Karpas-422 (cell line): ENCODE measurements at regions not wholly inside any gene's neighbourhood (a gene's known extent, or its start where the extent isn't known, plus 50 kb on each side); places are given as distances from the start of the nearest gene placed in this dataset.
"Not testable (repeated sequence)": the region's sequence is repeated elsewhere in the genome, so short reads cannot be mapped to it uniquely, and the experiment has no call there.

ENCODE experiments used
- DNase-seq: peaks from one replicate; pipeline ENCODE4 v3.0.0-alpha.2; 2015
- H2AFZ ChIP-seq: fragments of 200-600 bp; sonication (generic); 2 replicates; pipeline ENCODE4 v1.6.1; 2014; ENCODE audit warnings: antibody characterized with exemption, low read length, mixed read lengths
- H3K27ac ChIP-seq: fragments of 200-600 bp; sonication (generic); 2 replicates; pipeline ENCODE4 v1.5.1; 2014; ENCODE audit warnings: mild to moderate bottlenecking, low read length, moderate library complexity
- H3K27me3 ChIP-seq: fragments of 200-600 bp; sonication (generic); 2 replicates; pipeline ENCODE4 v1.6.1; 2014; ENCODE audit warnings: low read length, mixed read lengths
- H3K36me3 ChIP-seq: fragments of 200-600 bp; sonication (generic); 2 replicates; pipeline ENCODE4 v1.6.1; 2014; ENCODE audit warnings: low read length, mixed read lengths; ENCODE audit not compliant: insufficient read depth
- H3K4me1 ChIP-seq: fragments of 200-600 bp; sonication (generic); 2 replicates; pipeline ENCODE4 v1.6.1; 2014; ENCODE audit warnings: mild to moderate bottlenecking, low read length, mixed read lengths
- H3K4me2 ChIP-seq: fragments of 200-600 bp; sonication (generic); 2 replicates; pipeline ENCODE4 v1.6.1; 2014; ENCODE audit warnings: low read length, low read depth, mild to moderate bottlenecking; ENCODE audit not compliant: poor library complexity, severe bottlenecking
- H3K4me3 ChIP-seq: fragments of 200-600 bp; sonication (generic); 2 replicates; pipeline ENCODE4 v1.5.1; 2014; ENCODE audit warnings: mild to moderate bottlenecking, antibody characterized with exemption, low read length, mixed read lengths
- H3K79me2 ChIP-seq: fragments of 200-600 bp; sonication (generic); 2 replicates; pipeline ENCODE4 v1.6.1; 2014; ENCODE audit warnings: mild to moderate bottlenecking, low read length, mixed read lengths
- H3K9ac ChIP-seq: fragments of 200-600 bp; sonication (generic); 2 replicates; pipeline ENCODE4 v1.6.0; 2014; ENCODE audit warnings: low read length
- H3K9me2 ChIP-seq: fragments of 200-600 bp; sonication (generic), shearing (Covaris generic); replicated peaks from 2 replicates; pipeline ENCODE4 v1.6.0; 2014; ENCODE audit warnings: mild to moderate bottlenecking, low read length, moderate library complexity; ENCODE audit not compliant: insufficient read depth
- H3K9me3 ChIP-seq: fragments of 300-700, 200-600 bp; sonication (generic); 2 replicates; pipeline ENCODE4 v1.6.1; 2014; ENCODE audit warnings: low read length, mixed read lengths
- H4K20me1 ChIP-seq: fragments of 200-600 bp; sonication (generic); 2 replicates; pipeline ENCODE4 v1.6.1; 2014; ENCODE audit warnings: mild to moderate bottlenecking, antibody characterized with exemption, low read length, low read depth; ENCODE audit not compliant: insufficient read depth

GRCh38 chr3:161920196-161920595 is 423.6 kb downstream of the OTOL1 start:
- H3K4me3 ChIP-seq = no peak overlapping the region
- no peaks in the 10 kb centered on the region for H3K79me2 ChIP-seq
- H3K9me3 ChIP-seq = peaks cover 14% of the 10 kb centered on the region
- no peak for DNase-seq
- no peak overlapping the region for H3K27ac ChIP-seq
- no peaks in the 10 kb centered on the region for H3K36me3 ChIP-seq
- H3K9ac ChIP-seq = no peak overlapping the region
- H3K9me2 ChIP-seq = no peaks in the 10 kb centered on the region
- H2AFZ ChIP-seq = no peak overlapping the region
- no peaks in the 10 kb centered on the region for H4K20me1 ChIP-seq
- no peaks in the 10 kb centered on the region for H3K27me3 ChIP-seq
- H3K4me2 ChIP-seq = no peak overlapping the region
- H3K4me1 ChIP-seq = no peaks in the 10 kb centered on the region

GRCh38 chr3:161925749-161926360 is 429.2 kb downstream of the OTOL1 start:
- peaks cover 17% of the 10 kb centered on the region for H3K9me3 ChIP-seq
- no peak for DNase-seq
- H3K9me2 ChIP-seq = no peaks in the 10 kb centered on the region
- no peaks in the 10 kb centered on the region for H3K36me3 ChIP-seq
- no peak overlapping the region for H3K4me2 ChIP-seq
- H4K20me1 ChIP-seq = no peaks in the 10 kb centered on the region
- H3K9ac ChIP-seq = no peak overlapping the region
- H2AFZ ChIP-seq = no peak overlapping the region
- no peaks in the 10 kb centered on the region for H3K4me1 ChIP-seq
- no peaks in the 10 kb centered on the region for H3K27me3 ChIP-seq
- H3K4me3 ChIP-seq = no peak overlapping the region
- no peak overlapping the region for H3K27ac ChIP-seq
- H3K79me2 ChIP-seq = no peaks in the 10 kb centered on the region

GRCh38 chr3:161927131-161927530 is 430.5 kb downstream of the OTOL1 start:
- H3K4me3 ChIP-seq = no peak overlapping the region
- no peak overlapping the region for H3K27ac ChIP-seq
- H3K9me3 ChIP-seq = peaks cover 12% of the 10 kb centered on the region
- H3K4me1 ChIP-seq = no peaks in the 10 kb centered on the region
- no peaks in the 10 kb centered on the region for H3K9me2 ChIP-seq
- DNase-seq = no peak
- no peak overlapping the region for H2AFZ ChIP-seq
- no peaks in the 10 kb centered on the region for H4K20me1 ChIP-seq
- H3K79me2 ChIP-seq = no peaks in the 10 kb centered on the region
- no peaks in the 10 kb centered on the region for H3K36me3 ChIP-seq
- H3K9ac ChIP-seq = no peak overlapping the region
- no peak overlapping the region for H3K4me2 ChIP-seq
- H3K27me3 ChIP-seq = no peaks in the 10 kb centered on the region

- DNase-seq = no peak
- Histone ChIP-seq H3K4me2 (no peak overlapping the region), H3K27me3 (no peaks in the 10 kb centered on the region), H3K79me2 (no peaks in the 10 kb centered on the region), H3K9me3 (peaks cover 11% of the 10 kb centered on the region; the same call in 1 of the 2 replicates), H4K20me1 (no peaks in the 10 kb centered on the region), H3K27ac (no peak overlapping the region), H3K9ac (no peak overlapping the region), H2AFZ (no peak overlapping the region), H3K4me3 (no peak overlapping the region), H3K9me2 (no peaks in the 10 kb centered on the region), H3K4me1 (no peaks in the 10 kb centered on the region), H3K36me3 (no peaks in the 10 kb centered on the region)
These were observed 443.5 kb downstream of the OTOL1 start for GRCh38 chr3:161939918-161940620.

- no peaks in the 10 kb centered on the region for H3K4me1 ChIP-seq
These were observed 444.0 kb downstream of the OTOL1 start for GRCh38 chr3:161940621-161940965.

GRCh38 chr3:161941891-161942290 is 445.3 kb downstream of the OTOL1 start:
- DNase-seq = no peak
- Histone ChIP-seq H2AFZ (no peak overlapping the region), H3K9ac (no peak overlapping the region), H3K79me2 (no peaks in the 10 kb centered on the region), H3K36me3 (no peaks in the 10 kb centered on the region), H3K9me2 (no peaks in the 10 kb centered on the region), H3K4me3 (no peak overlapping the region), H3K4me1 (no peaks in the 10 kb centered on the region), H3K4me2 (no peak overlapping the region), H3K27me3 (no peaks in the 10 kb centered on the region), H4K20me1 (no peaks in the 10 kb centered on the region), H3K27ac (no peak overlapping the region), H3K9me3 (peaks cover 15% of the 10 kb centered on the region)

More at GRCh38 chr3:161940621-161940965, 444.0 kb downstream of the OTOL1 start:
- Histone ChIP-seq H2AFZ (no peak overlapping the region), H4K20me1 (no peaks in the 10 kb centered on the region), H3K36me3 (no peaks in the 10 kb centered on the region), H3K9me2 (no peaks in the 10 kb centered on the region), H3K27me3 (no peaks in the 10 kb centered on the region), H3K27ac (no peak overlapping the region), H3K9ac (no peak overlapping the region), H3K4me3 (no peak overlapping the region), H3K9me3 (peaks cover 6% of the 10 kb centered on the region; the same call in 1 of the 2 replicates), H3K79me2 (no peaks in the 10 kb centered on the region), H3K4me2 (no peak overlapping the region)
- DNase-seq = no peak

- H3K4me2 ChIP-seq, H3K4me1 ChIP-seq, H3K27ac ChIP-seq, H3K79me2 ChIP-seq, H2AFZ ChIP-seq, DNase-seq, H3K9me2 ChIP-seq, H4K20me1 ChIP-seq, H3K27me3 ChIP-seq, H3K9ac ChIP-seq, H3K4me3 ChIP-seq, H3K36me3 ChIP-seq: not testable (repeated sequence)
- peaks cover 27% of the 10 kb centered on the region for H3K9me3 ChIP-seq
These were observed 447.3 kb downstream of the OTOL1 start for GRCh38 chr3:161943801-161944345.

- no peaks in the 10 kb centered on the region for H4K20me1 ChIP-seq
- H3K9ac ChIP-seq = no peak overlapping the region
- H2AFZ ChIP-seq = no peak overlapping the region
- H3K4me2 ChIP-seq = no peak overlapping the region
- H3K27me3 ChIP-seq = no peaks in the 10 kb centered on the region
- no peak for DNase-seq
- H3K36me3 ChIP-seq = no peaks in the 10 kb centered on the region
- H3K27ac ChIP-seq = no peak overlapping the region
- H3K9me2 ChIP-seq = no peaks in the 10 kb centered on the region
- peaks cover 33% of the 10 kb centered on the region for H3K9me3 ChIP-seq
- H3K4me3 ChIP-seq = no peak overlapping the region
- no peaks in the 10 kb centered on the region for H3K4me1 ChIP-seq
- no peaks in the 10 kb centered on the region for H3K79me2 ChIP-seq
These were observed 449.9 kb downstream of the OTOL1 start for GRCh38 chr3:161946443-161946960.
